ENCODE measurements at regions not wholly inside any gene's neighbourhood (a gene's known extent, or its start where the extent isn't known, plus 50 kb on each side); places are given as distances from the start of the nearest gene placed in this dataset.

DNA sequence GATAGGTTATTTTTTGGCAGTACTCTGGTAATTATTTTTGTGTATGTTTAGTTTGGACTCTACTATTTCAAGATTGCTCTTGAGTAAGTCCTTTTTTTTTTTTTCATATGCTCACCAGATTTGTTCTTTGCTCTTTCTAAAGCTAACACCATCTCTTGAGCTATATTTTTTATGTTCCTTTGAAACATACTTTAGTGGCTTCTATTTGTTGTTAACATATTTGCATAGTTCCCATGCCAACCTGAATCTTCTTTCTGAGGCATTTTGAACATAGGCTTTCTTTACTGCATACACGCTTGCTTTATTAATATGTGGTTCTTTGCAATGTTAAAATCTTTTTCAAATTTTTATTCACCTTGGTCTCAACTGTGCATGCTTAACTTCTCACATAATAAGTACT, 1644.9 kb downstream of the SUCLG1 start:
- H3K4me3 Mint-ChIP-seq: no peak overlapping the region
- ChIA-PET CTCF (no interaction called here), POLR2A (no interaction called here)
- no peaks in the 10 kb centered on the region for H3K4me1 ChIP-seq (ENCODE audit: insufficient read depth, low read length)
- no peaks in the 10 kb centered on the region for H3K27me3 Mint-ChIP-seq
- no peak for DNase-seq
- H3K9me3 Mint-ChIP-seq: no peaks in the 10 kb centered on the region
- no peaks in the 10 kb centered on the region for H3K27me3 ChIP-seq (ENCODE audit: control insufficient read depth in 1 of 2, insufficient read depth in 2 of 2, low read length in 2 of 2)
- TF ChIP-seq, protein P1, sequence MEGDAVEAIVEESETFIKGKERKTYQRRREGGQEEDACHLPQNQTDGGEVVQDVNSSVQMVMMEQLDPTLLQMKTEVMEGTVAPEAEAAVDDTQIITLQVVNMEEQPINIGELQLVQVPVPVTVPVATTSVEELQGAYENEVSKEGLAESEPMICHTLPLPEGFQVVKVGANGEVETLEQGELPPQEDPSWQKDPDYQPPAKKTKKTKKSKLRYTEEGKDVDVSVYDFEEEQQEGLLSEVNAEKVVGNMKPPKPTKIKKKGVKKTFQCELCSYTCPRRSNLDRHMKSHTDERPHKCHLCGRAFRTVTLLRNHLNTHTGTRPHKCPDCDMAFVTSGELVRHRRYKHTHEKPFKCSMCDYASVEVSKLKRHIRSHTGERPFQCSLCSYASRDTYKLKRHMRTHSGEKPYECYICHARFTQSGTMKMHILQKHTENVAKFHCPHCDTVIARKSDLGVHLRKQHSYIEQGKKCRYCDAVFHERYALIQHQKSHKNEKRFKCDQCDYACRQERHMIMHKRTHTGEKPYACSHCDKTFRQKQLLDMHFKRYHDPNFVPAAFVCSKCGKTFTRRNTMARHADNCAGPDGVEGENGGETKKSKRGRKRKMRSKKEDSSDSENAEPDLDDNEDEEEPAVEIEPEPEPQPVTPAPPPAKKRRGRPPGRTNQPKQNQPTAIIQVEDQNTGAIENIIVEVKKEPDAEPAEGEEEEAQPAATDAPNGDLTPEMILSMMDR (IDR thresholded peaks at IDR 0.05): no peak
- H3K36me3 Mint-ChIP-seq (ENCODE audit: low read depth): no peaks in the 10 kb centered on the region
- H3K36me3 ChIP-seq (ENCODE audit: insufficient read depth, low read length): no peaks in the 10 kb centered on the region
- intact Hi-C loops (cut with DNase I, micrococcal nuclease): no loop called here
- H3K9me3 ChIP-seq (ENCODE audit: control insufficient read depth in 1 of 2, insufficient read depth in 1 of 2, low read length in 2 of 2): no peaks in the 10 kb centered on the region
- no peak overlapping the region for H3K27ac Mint-ChIP-seq
- no peak overlapping the region for H3K27ac ChIP-seq (ENCODE audit: low read depth in 1 of 2, low read length in 2 of 2)
- no peaks in the 10 kb centered on the region for H3K4me1 Mint-ChIP-seq (ENCODE audit: low read depth)
- no peak overlapping the region for H3K4me3 ChIP-seq (ENCODE audit: low read length)
- no peak for ATAC-seq (ENCODE audit: poor library complexity)

- CTCF ChIA-PET: no interaction called here
- Mint-ChIP-seq H3K4me3 (no peak overlapping the region), H3K9me3 (peaks cover 2% of the 10 kb centered on the region), H3K36me3 (ENCODE audit: low read depth) (no peaks in the 10 kb centered on the region), H3K27ac (no peak overlapping the region), H3K27me3 (no peaks in the 10 kb centered on the region), H3K4me1 (ENCODE audit: low read depth) (no peaks in the 10 kb centered on the region)
- TF ChIP-seq, protein P1 (IDR thresholded peaks at IDR 0.05): no peak
- H3K9me3 ChIP-seq (ENCODE audit: control insufficient read depth in 1 of 2, insufficient read depth in 1 of 2, low read length in 2 of 2): no peaks in the 10 kb centered on the region
- POLR2A ChIA-PET: no interaction called here
- ATAC-seq (ENCODE audit: poor library complexity) (no peak), DNase-seq (no peak)
- no peaks in the 10 kb centered on the region for H3K4me1 ChIP-seq (ENCODE audit: insufficient read depth, low read length)
- H3K36me3 ChIP-seq (ENCODE audit: insufficient read depth, low read length): no peaks in the 10 kb centered on the region
- intact Hi-C loops (cut with DNase I, micrococcal nuclease): no loop called here
- no peak overlapping the region for H3K27ac ChIP-seq (ENCODE audit: low read depth in 1 of 2, low read length in 2 of 2)
- H3K27me3 ChIP-seq (ENCODE audit: control insufficient read depth in 1 of 2, insufficient read depth in 2 of 2, low read length in 2 of 2): no peaks in the 10 kb centered on the region
- H3K4me3 ChIP-seq (ENCODE audit: low read length): no peak overlapping the region
These were observed 1647.1 kb downstream of the SUCLG1 start for GRCh38 chr2:82811946-82812345.

- Histone ChIP-seq H3K27ac (ENCODE audit: low read depth in 1 of 2, low read length in 2 of 2) (no peak overlapping the region), H3K9me3 (ENCODE audit: control insufficient read depth in 1 of 2, insufficient read depth in 1 of 2, low read length in 2 of 2) (peaks cover 0 to 6% of the 10 kb centered on the region in 2 experiments), H3K4me1 (ENCODE audit: insufficient read depth, low read length) (no peaks in the 10 kb centered on the region), H3K27me3 (ENCODE audit: control insufficient read depth in 1 of 2, insufficient read depth in 2 of 2, low read length in 2 of 2) (no peaks in the 10 kb centered on the region), H3K4me3 (ENCODE audit: low read length) (no peak overlapping the region), H3K36me3 (ENCODE audit: insufficient read depth, low read length) (no peaks in the 10 kb centered on the region)
- POLR2A ChIA-PET: no interaction called here
- ATAC-seq (ENCODE audit: poor library complexity) (no peak), DNase-seq (no peak)
- CTCF ChIA-PET: no interaction called here
- intact Hi-C loops (cut with DNase I, micrococcal nuclease): no loop called here
- Mint-ChIP-seq H3K27ac (no peak overlapping the region), H3K9me3 (peaks cover 19% of the 10 kb centered on the region), H3K4me1 (ENCODE audit: low read depth) (no peaks in the 10 kb centered on the region), H3K4me3 (no peak overlapping the region), H3K27me3 (no peaks in the 10 kb centered on the region), H3K36me3 (ENCODE audit: low read depth) (no peaks in the 10 kb centered on the region)
- TF ChIP-seq, protein P1 (IDR thresholded peaks at IDR 0.05): no peak
These were observed 1655.8 kb downstream of the SUCLG1 start for GRCh38 chr2:82803307-82803706.
